ENCODE measurements at regions not wholly inside any gene's neighbourhood (a gene's known extent, or its start where the extent isn't known, plus 50 kb on each side); places are given as distances from the start of the nearest gene placed in this dataset.

- H3K4me3 ChIP-seq (ENCODE audit: low read length), result no peak overlapping the region
- DNase-seq (ENCODE audit: low read depth), result no peak
- no peak for TF ChIP-seq CTCF (conservative IDR thresholded peaks at IDR 0.05; ENCODE audit: low read length)
Observed at GRCh38 chr6:121839896-121840295, 404.4 kb downstream of the GJA1 start.

GRCh38 chr6:121844898-121845297 is 409.5 kb downstream of the GJA1 start:
- no peak overlapping the region for H3K4me3 ChIP-seq (ENCODE audit: low read length)
- DNase-seq (ENCODE audit: low read depth), result no peak
- TF ChIP-seq CTCF (conservative IDR thresholded peaks at IDR 0.05; ENCODE audit: low read length), result no peak

- no peak overlapping the region for H3K4me3 ChIP-seq (ENCODE audit: low read length)
- no peak for DNase-seq (ENCODE audit: low read depth)
- no peak for TF ChIP-seq CTCF (conservative IDR thresholded peaks at IDR 0.05; ENCODE audit: low read length)
Observed at GRCh38 chr6:121847806-121848522, 412.5 kb downstream of the GJA1 start.

- H3K4me3 ChIP-seq (ENCODE audit: low read length), result no peak overlapping the region
- TF ChIP-seq CTCF (conservative IDR thresholded peaks at IDR 0.05; ENCODE audit: low read length), result no peak
- peak; percentile 34 for DNase-seq (ENCODE audit: low read depth)
Observed at GRCh38 chr6:121848523-121849255, 413.2 kb downstream of the GJA1 start.

GRCh38 chr6:121849477-121849876 is 414.0 kb downstream of the GJA1 start:
- peak; percentile 62 for DNase-seq (ENCODE audit: low read depth)
- peak; percentile 82 for TF ChIP-seq CTCF (conservative IDR thresholded peaks at IDR 0.05; ENCODE audit: low read length)
- H3K4me3 ChIP-seq (ENCODE audit: low read length), result no peak overlapping the region

- peak; percentile 44 for DNase-seq (ENCODE audit: low read depth)
- TF ChIP-seq CTCF (conservative IDR thresholded peaks at IDR 0.05; ENCODE audit: low read length), result no peak
Observed at GRCh38 chr6:121851056-121851455, 415.6 kb downstream of the GJA1 start.

GRCh38 chr6:121853686-121854085 is 418.2 kb downstream of the GJA1 start:
- H3K4me3 ChIP-seq (ENCODE audit: low read length), result no peak overlapping the region
- TF ChIP-seq CTCF (conservative IDR thresholded peaks at IDR 0.05; ENCODE audit: low read length), result no peak
- DNase-seq (ENCODE audit: low read depth), result no peak

More at GRCh38 chr6:121851056-121851455, 415.6 kb downstream of the GJA1 start:
- no peak overlapping the region for H3K4me3 ChIP-seq (ENCODE audit: low read length)
